PC-3 (cell line): ENCODE measurements at regions not wholly inside any gene's neighbourhood (a gene's known extent, or its start where the extent isn't known, plus 50 kb on each side); places are given as distances from the start of the nearest gene placed in this dataset.

ENCODE experiments used
- ATAC-seq: fragments of 200-7000 bp; cut with Tn5 transposase; 2 replicates; pipeline ENCODE4 v1.9.1; 2020; ENCODE audit warnings: mild to moderate bottlenecking, moderate library complexity
- BruUV-seq: library from RNA; stranded (reverse); fragments of 400-500 nt; replicated peaks from 2 replicates; lab custom pipeline; 2021; lab: Mats Ljungman, UMichigan
- CTCF ChIA-PET: fragments of 300-600 bp; sonication (Branson Sonifier 250); formaldehyde crosslinking; loops from one replicate; lab custom pipeline; 2022; ENCODE audit warnings: antibody characterized with exemption; lab: Charles Lee
- POLR2A ChIA-PET: fragments of 300-600 bp; sonication (Branson Sonifier 250); formaldehyde crosslinking; loops from one replicate; lab custom pipeline; 2022; ENCODE audit warnings: antibody characterized with exemption; ENCODE audit not compliant: unreplicated experiment; lab: Charles Lee
- DNase-seq: peaks from one replicate; pipeline ENCODE4 v3.0.0-alpha.2; 2015
- H2AFZ ChIP-seq: fragments of 300-600 bp; sonication (generic); 2 replicates; pipeline ENCODE4 v1.6.0; 2016; ENCODE audit warnings: antibody characterized with exemption, low read length
- H3F3A ChIP-seq: fragments of 300-600 bp; sonication (generic); one replicate; pipeline ENCODE4 v1.6.0; 2017; ENCODE audit warnings: antibody characterized with exemption, low read length, control low read depth, mild to moderate bottlenecking; ENCODE audit not compliant: unreplicated experiment
- H3K27ac ChIP-seq: fragments of 300-600 bp; sonication (generic); 2 replicates; pipeline ENCODE4 v1.5.1; 2016; ENCODE audit warnings: mild to moderate bottlenecking, low read length
- H3K27me3 ChIP-seq: fragments of 300-600 bp; sonication (generic); 2 replicates; pipeline ENCODE4 v1.6.1; 2016; ENCODE audit warnings: low read length, mixed read lengths
- H3K36me3 ChIP-seq: fragments of 300-600 bp; sonication (generic); 2 replicates; pipeline ENCODE4 v1.6.1; 2016; ENCODE audit warnings: low read depth, mixed run types, low read length, mixed read lengths
- H3K4me1 ChIP-seq: fragments of 300-600 bp; sonication (generic); 2 replicates; pipeline ENCODE4 v1.5.1; 2016; ENCODE audit warnings: low read length; ENCODE audit not compliant: insufficient read depth
- H3K4me2 ChIP-seq: fragments of 300-600 bp; sonication (generic); 2 replicates; pipeline ENCODE4 v1.6.0; 2016; ENCODE audit warnings: low read length
- H3K4me3 ChIP-seq: fragments of 300-600 bp; sonication (generic); 2 replicates; pipeline ENCODE4 v1.5.1; 2016; ENCODE audit warnings: mild to moderate bottlenecking, low read length, mixed read lengths
- H3K79me2 ChIP-seq: fragments of 300-600 bp; sonication (generic); 2 replicates; pipeline ENCODE4 v1.6.1; 2017; ENCODE audit warnings: low read length, mixed read lengths
- H3K9ac ChIP-seq: fragments of 300-600 bp; sonication (generic); 2 replicates; pipeline ENCODE4 v1.6.0; 2016; ENCODE audit warnings: mild to moderate bottlenecking, low read length
- H3K9me2 ChIP-seq: fragments of 300-600 bp; sonication (generic); replicated peaks from 2 replicates; pipeline ENCODE4 v1.6.1; 2016; ENCODE audit warnings: mixed run types, low read length, mixed read lengths
- H3K9me3 ChIP-seq: fragments of 300-600 bp; sonication (generic); 2 replicates; pipeline ENCODE4 v1.6.1; 2016; ENCODE audit warnings: low read length, mixed read lengths
- H4K20me1 ChIP-seq: fragments of 300-600 bp; sonication (generic); 2 replicates; pipeline ENCODE4 v1.6.1; 2016; ENCODE audit warnings: low read length, mixed read lengths
- CTCF ChIP-seq: fragments of 300-600 bp; sonication (generic); conservative IDR thresholded peaks from 2 replicates; pipeline ENCODE4 v1.5.1; 2017; ENCODE audit warnings: antibody characterized with exemption, low read depth, mild to moderate bottlenecking, low read length
- EZH2 ChIP-seq: fragments of 300-600 bp; sonication (generic); IDR thresholded peaks from one replicate; pipeline ENCODE4 v1.6.1; 2017; ENCODE audit warnings: antibody characterized with exemption, mild to moderate bottlenecking, low read length; ENCODE audit not compliant: unreplicated experiment
- EZH2phosphoT487 ChIP-seq: fragments of 300-600 bp; sonication (generic); IDR thresholded peaks from 2 replicates; pipeline ENCODE4 v1.6.1; 2018; ENCODE audit warnings: mild to moderate bottlenecking, antibody characterized with exemption, low read length, borderline replicate concordance
- intact Hi-C: fragments of 100-400 bp; cut with micrococcal nuclease; formaldehyde crosslinking; loops from 2 replicates; pipeline ENCODE4 v1.9.0; 2023

GRCh38 chr9:78777747-78778146 is 480.8 kb downstream of the PSAT1 start:
- no peaks in the 10 kb centered on the region for H3K27me3 ChIP-seq
- no peaks in the 10 kb centered on the region for H3K9me3 ChIP-seq
- DNase-seq = no peak
- H3K4me3 ChIP-seq = no peak overlapping the region
- H3K36me3 ChIP-seq = no peaks in the 10 kb centered on the region
- ATAC-seq = no peak
- H3K9ac ChIP-seq = no peak overlapping the region
- intact Hi-C loops = no loop called here
- H3K4me2 ChIP-seq = no peak overlapping the region
- TF ChIP-seq CTCF = no peak
- TF ChIP-seq EZH2 = no peak
- no peak for TF ChIP-seq EZH2phosphoT487
- no peaks in the 10 kb centered on the region for H3F3A ChIP-seq
- BruUV-seq = no TSS peak
- POLR2A ChIA-PET = no interaction called here
- no peaks in the 10 kb centered on the region for H3K9me2 ChIP-seq
- H3K79me2 ChIP-seq = no peaks in the 10 kb centered on the region
- H3K27ac ChIP-seq = no peak overlapping the region
- no peaks in the 10 kb centered on the region for H4K20me1 ChIP-seq
- H2AFZ ChIP-seq = no peak overlapping the region
- 0 out of 2 replicates have a peak, but pooled peaks cover 3% of the 10 kb centered on the region for H3K4me1 ChIP-seq
- CTCF ChIA-PET = no interaction called here

- Histone ChIP-seq H3K4me1 (0 out of 2 replicates have a peak, but pooled peaks cover 6% of the 10 kb centered on the region), H3F3A (no peaks in the 10 kb centered on the region), H3K4me2 (no peak overlapping the region), H3K27me3 (no peaks in the 10 kb centered on the region), H3K9me3 (no peaks in the 10 kb centered on the region), H3K27ac (no peak overlapping the region), H3K36me3 (no peaks in the 10 kb centered on the region), H3K4me3 (no peak overlapping the region), H3K79me2 (no peaks in the 10 kb centered on the region), H2AFZ (no peak overlapping the region), H3K9me2 (no peaks in the 10 kb centered on the region), H3K9ac (no peak overlapping the region), H4K20me1 (no peaks in the 10 kb centered on the region)
- TF ChIP-seq CTCF = no peak
- TF ChIP-seq EZH2 = no peak
- TF ChIP-seq EZH2phosphoT487 = no peak
- ChIA-PET CTCF (no interaction called here), POLR2A (interaction anchor here (0.5 kb wide), 1 partner anchor 140 kb away, joined by 7 read pairs; no protein-coding TSS in a partner anchor)
- BruUV-seq = no TSS peak
- DNase-seq (no peak), ATAC-seq (no peak)
- intact Hi-C loops = no loop called here
Measured at GRCh38 chr9:78778318-78778717, 481.4 kb downstream of the PSAT1 start.

- Histone ChIP-seq H3F3A (no peaks in the 10 kb centered on the region), H3K9ac (no peak overlapping the region), H3K27ac (no peak overlapping the region), H3K4me1 (0 out of 2 replicates have a peak, but pooled peaks cover 6% of the 10 kb centered on the region), H3K9me3 (no peaks in the 10 kb centered on the region), H4K20me1 (no peaks in the 10 kb centered on the region), H3K36me3 (no peaks in the 10 kb centered on the region), H2AFZ (no peak overlapping the region), H3K79me2 (no peaks in the 10 kb centered on the region), H3K4me3 (no peak overlapping the region), H3K9me2 (no peaks in the 10 kb centered on the region), H3K27me3 (no peaks in the 10 kb centered on the region), H3K4me2 (no peak overlapping the region)
- no peak for ATAC-seq
- POLR2A ChIA-PET = no interaction called here
- CTCF ChIA-PET = no interaction called here
- BruUV-seq = no TSS peak
- no peak for TF ChIP-seq CTCF
- no peak for TF ChIP-seq EZH2phosphoT487
- no peak for TF ChIP-seq EZH2
- intact Hi-C loops = no loop called here
- DNase-seq = no peak
Measured at GRCh38 chr9:78778861-78779374, 482.0 kb downstream of the PSAT1 start.
